ENCODE measurements at regions not wholly inside any gene's neighbourhood (a gene's known extent, or its start where the extent isn't known, plus 50 kb on each side); places are given as distances from the start of the nearest gene placed in this dataset.

DNA sequence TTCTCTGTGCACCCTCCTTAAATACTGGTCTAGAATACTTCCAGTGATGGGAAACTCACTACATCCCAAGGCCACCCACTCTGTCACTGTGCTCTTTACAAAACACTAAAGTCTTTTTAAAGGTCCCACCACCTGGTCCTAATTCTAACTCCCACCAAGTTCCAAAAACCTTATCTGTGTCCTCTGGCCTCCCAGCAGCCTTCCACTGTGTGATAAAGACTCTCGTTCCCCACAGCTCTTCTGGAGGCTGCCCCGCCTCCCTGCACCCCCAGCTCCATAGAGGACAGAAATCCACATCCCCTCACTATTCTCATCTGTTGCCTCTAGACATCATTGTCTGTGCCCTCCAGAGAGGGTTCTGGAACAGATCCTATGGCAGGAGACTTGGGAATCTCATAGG lies 276.4 kb downstream of the FAM43A start:
- H3K9me3 Mint-ChIP-seq: no peaks in the 10 kb centered on the region
- H3K27me3 Mint-ChIP-seq (ENCODE audit: low read depth): peaks cover 3% of the 10 kb centered on the region; the same call in 1 of the 2 replicates
- H3K9me3 ChIP-seq (ENCODE audit: control insufficient read depth, low read depth, low read length): no peaks in the 10 kb centered on the region
- no peak overlapping the region for H2BK15ac ChIP-seq (ENCODE audit: low read depth, low read length)
- no peak overlapping the region for H3T11ph ChIP-seq (ENCODE audit: low read length)
- no peak overlapping the region for H4K8ac ChIP-seq (replicated peaks; ENCODE audit: insufficient read length, low read depth, low read length)
- no peaks in the 10 kb centered on the region for H3K27me3 ChIP-seq (ENCODE audit: insufficient read depth, low read length)
- H3K27ac ChIP-seq (ENCODE audit: insufficient read length, low read depth, low read length): no peak overlapping the region
- no peak for TF ChIP-seq CTCF (conservative IDR thresholded peaks at IDR 0.05)
- H2BK12ac ChIP-seq (ENCODE audit: insufficient read length, low read depth, low read length): no peak overlapping the region
- no peak overlapping the region for H3K4ac ChIP-seq (ENCODE audit: low read depth, low read length)
- DNase-seq: no peak
- no CpG with 5 or more reads among the region's 2 CpGs for WGBS (ENCODE audit: extremely low coverage, insufficient read length, low lambda C conversion rate)
- H2BK5ac ChIP-seq (ENCODE audit: insufficient read length, low read length): no peak overlapping the region
- no peaks in the 10 kb centered on the region; the same call in 1 of the 2 replicates for H3K4me1 ChIP-seq (ENCODE audit: insufficient read depth, low read length)
- H3K36me3 Mint-ChIP-seq (ENCODE audit: insufficient read depth in 1 of 3, low read depth in 3 of 3): no peaks in the 10 kb centered on the region
- H4K20me1 ChIP-seq (ENCODE audit: control insufficient read depth, insufficient read depth, insufficient read length): no peaks in the 10 kb centered on the region
- no peak overlapping the region for H3K9ac ChIP-seq (ENCODE audit: extremely low read depth, insufficient read length, low read length)
- no peak overlapping the region for H2BK20ac ChIP-seq (ENCODE audit: low read depth, low read length, poor library complexity, severe bottlenecking)
- H3K79me2 ChIP-seq (ENCODE audit: insufficient read depth, low read length): no peaks in the 10 kb centered on the region
- H4K91ac ChIP-seq (ENCODE audit: insufficient read length, low read depth, low read length): no peak overlapping the region
- H3K4me1 Mint-ChIP-seq: peaks cover 0 to 3% of the 10 kb centered on the region in 2 experiments; a peak in 1 of 4 replicates
- no peak overlapping the region for H3K14ac ChIP-seq (ENCODE audit: insufficient read depth, low read length)
- H3K27ac Mint-ChIP-seq: peak overlapping the region in 1 of 3 experiments; percentile 30; a peak in 2 of 7 replicates
- no peak overlapping the region for H4K5ac ChIP-seq (ENCODE audit: insufficient read length, low read depth, low read length)
- no peak overlapping the region for H3K23ac ChIP-seq (ENCODE audit: insufficient read length, low read depth, low read length)
- H2BK120ac ChIP-seq (ENCODE audit: low read depth, low read length, poor library complexity, severe bottlenecking): no peak overlapping the region
- no peak overlapping the region for H2AFZ ChIP-seq (ENCODE audit: low read length)
- no peaks in the 10 kb centered on the region for H3K79me1 ChIP-seq (ENCODE audit: insufficient read depth, low read depth, low read length, poor library complexity, severe bottlenecking)
- H3K18ac ChIP-seq (ENCODE audit: insufficient read length, low read depth, low read length): no peak overlapping the region
- no peak overlapping the region for H3K4me3 Mint-ChIP-seq
- no peaks in the 10 kb centered on the region for H3K23me2 ChIP-seq (ENCODE audit: insufficient read length, low read depth, low read length, poor library complexity, severe bottlenecking)
- no peak overlapping the region for H3K56ac ChIP-seq (ENCODE audit: insufficient read length, low read depth, low read length)
- no peak overlapping the region for H2AK5ac ChIP-seq (ENCODE audit: insufficient read length, low read length)
- H3K4me2 ChIP-seq (ENCODE audit: insufficient read depth, insufficient read length, low read length): no peak overlapping the region
